Astrocyte of the cerebellum (primary cell): ENCODE measurements at regions not wholly inside any gene's neighbourhood (a gene's known extent, or its start where the extent isn't known, plus 50 kb on each side); places are given as distances from the start of the nearest gene placed in this dataset.

Experiments used
- DNase-seq: peaks from one replicate; pipeline ENCODE4 v3.0.0-alpha.2; 2011; ENCODE audit warnings: low read depth
- H3K4me3 ChIP-seq: 2 replicates; pipeline ENCODE4 v1.5.1; 2011; ENCODE audit warnings: mild to moderate bottlenecking, low read depth, low read length, moderate library complexity
- in situ Hi-C: cut with HindIII; loops from 2 replicates; pipeline ENCODE4 v1.10.0; 2017; ENCODE audit warnings: low sequenced_read_pairs
- TF ChIP-seq, protein P1 (sequence below): IDR thresholded peaks from 2 replicates; pipeline ENCODE4 v1.5.1; 2012; ENCODE audit warnings: low read length, low read depth, moderate library complexity, mild to moderate bottlenecking; ENCODE audit errors: missing control alignments

DNA sequence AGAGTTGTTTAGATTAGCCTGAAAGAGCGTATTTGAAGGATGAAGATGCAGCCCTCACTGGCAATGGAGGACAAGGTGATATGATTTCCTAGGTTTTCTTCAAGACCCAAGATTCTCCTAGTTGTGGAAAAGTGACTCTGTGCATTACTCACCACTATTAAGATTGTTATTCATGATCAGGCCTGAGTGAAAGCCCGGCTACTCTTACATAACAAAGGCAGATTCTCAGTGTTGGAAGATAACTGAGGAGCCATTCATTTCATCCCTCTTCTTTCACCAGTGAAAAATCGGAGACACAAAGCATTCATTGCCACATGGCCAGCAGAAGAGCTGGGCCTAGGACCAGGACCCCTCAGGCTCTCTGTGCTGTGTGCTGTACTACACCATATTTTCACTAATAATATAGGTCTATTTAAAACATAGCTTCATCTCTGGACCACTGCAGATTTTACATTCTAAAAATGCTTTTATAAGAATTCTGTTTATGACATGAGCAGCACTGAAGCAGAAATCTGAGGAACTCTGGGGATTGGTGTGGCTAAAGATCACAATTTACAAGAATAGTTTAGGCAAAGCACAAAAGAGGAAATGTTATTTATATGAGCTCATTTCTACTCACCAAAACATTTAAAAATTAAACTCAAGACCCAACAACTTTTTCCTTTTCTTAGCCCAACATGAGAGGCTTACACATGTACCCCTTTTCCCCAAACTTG is 181.9 kb upstream of the CCN2 start:
- in situ Hi-C loops: no loop called here
- no peak overlapping the region for H3K4me3 ChIP-seq
- DNase-seq: no peak
- TF ChIP-seq, protein P1, sequence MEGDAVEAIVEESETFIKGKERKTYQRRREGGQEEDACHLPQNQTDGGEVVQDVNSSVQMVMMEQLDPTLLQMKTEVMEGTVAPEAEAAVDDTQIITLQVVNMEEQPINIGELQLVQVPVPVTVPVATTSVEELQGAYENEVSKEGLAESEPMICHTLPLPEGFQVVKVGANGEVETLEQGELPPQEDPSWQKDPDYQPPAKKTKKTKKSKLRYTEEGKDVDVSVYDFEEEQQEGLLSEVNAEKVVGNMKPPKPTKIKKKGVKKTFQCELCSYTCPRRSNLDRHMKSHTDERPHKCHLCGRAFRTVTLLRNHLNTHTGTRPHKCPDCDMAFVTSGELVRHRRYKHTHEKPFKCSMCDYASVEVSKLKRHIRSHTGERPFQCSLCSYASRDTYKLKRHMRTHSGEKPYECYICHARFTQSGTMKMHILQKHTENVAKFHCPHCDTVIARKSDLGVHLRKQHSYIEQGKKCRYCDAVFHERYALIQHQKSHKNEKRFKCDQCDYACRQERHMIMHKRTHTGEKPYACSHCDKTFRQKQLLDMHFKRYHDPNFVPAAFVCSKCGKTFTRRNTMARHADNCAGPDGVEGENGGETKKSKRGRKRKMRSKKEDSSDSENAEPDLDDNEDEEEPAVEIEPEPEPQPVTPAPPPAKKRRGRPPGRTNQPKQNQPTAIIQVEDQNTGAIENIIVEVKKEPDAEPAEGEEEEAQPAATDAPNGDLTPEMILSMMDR: no peak

DNA sequence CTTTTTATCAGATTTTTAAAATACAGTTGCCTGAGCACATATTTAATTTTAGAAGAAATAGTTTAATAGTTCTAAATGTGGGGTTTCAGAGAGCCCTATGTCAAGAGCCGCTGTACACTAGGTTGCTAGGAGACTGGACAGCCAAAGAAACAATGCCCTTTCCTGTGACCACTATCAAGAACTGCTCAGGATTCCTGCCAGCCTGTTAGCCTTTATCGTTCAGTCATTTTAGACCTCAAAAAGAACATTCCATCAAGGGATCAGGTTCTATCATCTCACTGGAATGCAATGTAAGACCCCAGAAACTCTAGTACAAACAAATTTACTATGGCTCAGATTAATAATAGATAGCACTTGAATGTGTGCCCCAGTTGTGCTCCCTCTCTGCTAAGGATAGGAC is 181.2 kb upstream of the CCN2 start:
- in situ Hi-C loops: no loop called here
- TF ChIP-seq, protein P1: no peak
- peak; percentile 64 for DNase-seq
- H3K4me3 ChIP-seq: no peak overlapping the region

DNA sequence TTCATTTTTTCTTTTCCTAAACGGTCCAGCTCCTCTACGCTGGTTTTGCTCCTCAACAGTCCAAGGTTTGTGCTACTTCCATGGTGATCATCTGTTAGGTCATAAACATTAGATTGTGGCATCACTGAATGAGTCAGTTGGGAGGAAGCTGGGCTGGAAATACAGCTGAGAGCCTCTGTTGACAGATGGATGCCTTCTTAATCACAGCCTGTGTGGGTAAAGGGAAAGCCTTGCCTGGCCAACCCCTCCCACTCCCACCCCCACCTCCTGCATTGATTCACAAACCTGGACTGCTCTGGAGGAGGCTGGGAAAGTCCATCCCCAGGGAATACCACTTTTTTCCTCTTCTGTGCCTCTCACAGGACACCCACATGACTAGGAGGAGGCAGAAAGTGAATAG is 180.6 kb upstream of the CCN2 start:
- in situ Hi-C loops: no loop called here
- peak; percentile 91 for DNase-seq
- TF ChIP-seq, protein P1: no peak
- H3K4me3 ChIP-seq: no peak overlapping the region

DNA sequence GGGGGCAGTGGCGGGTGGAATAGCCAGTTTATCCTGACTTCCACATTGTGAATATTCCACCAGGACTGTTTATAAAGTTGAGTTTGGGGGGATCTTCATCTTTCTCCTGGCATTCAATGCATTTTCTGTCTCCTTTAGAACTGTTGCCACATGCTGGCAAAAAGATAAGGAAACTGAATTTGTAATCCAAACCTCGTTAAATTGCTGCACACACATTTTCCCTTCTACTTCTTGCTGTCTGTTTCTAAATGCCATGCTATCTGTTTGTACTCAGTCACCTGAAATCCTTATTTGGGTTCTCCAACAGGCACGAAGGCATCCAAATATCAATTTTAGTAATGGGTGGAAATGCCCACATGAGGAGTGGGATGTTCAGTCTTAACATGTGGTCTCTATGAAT is 180.2 kb upstream of the CCN2 start:
- DNase-seq: no peak
- H3K4me3 ChIP-seq: no peak overlapping the region
- in situ Hi-C loops: no loop called here
- TF ChIP-seq, protein P1: no peak

DNA sequence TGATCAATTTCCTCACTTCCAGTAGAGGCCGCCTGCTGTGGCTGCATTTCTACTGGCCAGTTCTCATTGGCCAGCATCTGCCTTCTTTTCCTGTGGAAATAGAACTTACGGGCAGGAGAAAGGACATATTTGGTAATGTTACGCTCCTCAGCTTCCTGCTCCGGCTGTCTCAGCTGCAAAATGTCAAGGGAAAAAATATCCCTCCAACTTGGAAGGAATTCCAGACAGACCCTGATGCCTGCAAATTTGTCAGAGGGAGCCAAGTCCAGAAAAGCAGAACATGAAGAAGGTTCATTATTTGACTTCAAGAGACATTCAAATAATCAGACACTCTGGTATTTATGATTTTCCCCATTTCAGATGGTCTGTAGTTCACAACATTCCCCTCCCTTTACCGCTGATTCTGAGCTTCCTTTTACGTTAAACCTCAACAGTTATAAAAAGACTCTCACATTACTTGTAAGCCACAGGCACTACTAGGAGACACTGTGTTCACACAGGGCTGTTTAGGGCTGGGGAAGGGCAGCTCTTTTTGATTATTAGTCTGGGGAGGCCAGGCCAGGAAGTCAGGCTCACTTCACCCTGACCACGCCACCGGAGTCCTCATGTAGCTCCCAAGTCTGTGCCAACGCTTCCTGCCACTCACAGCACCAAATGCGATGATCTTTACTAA is 179.6 kb upstream of the CCN2 start:
- H3K4me3 ChIP-seq: no peak overlapping the region
- in situ Hi-C loops: no loop called here
- TF ChIP-seq, protein P1: no peak
- DNase-seq: peak; percentile 56

DNA sequence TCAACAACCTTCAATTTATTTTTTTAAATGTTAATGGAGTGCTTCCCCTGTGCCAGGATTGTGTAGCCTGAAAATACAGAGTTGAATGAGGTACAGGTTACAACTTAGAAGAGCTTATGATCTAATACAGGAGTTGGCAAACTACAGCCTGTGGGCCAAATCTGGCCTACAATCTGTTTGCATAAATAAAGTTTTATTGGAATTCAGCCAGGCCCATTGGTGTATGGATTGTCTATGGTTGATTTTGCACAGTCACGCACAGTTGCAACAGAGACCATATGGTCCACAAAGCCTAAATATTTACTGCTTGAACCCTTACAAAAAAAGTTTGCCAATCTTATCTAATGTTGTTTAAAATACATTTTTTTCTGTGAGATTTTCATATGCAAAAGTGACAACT is 177.3 kb upstream of the CCN2 start:
- no peak overlapping the region for H3K4me3 ChIP-seq
- TF ChIP-seq, protein P1: no peak
- in situ Hi-C loops: no loop called here
- no peak for DNase-seq
